ENCODE measurements at regions not wholly inside any gene's neighbourhood (a gene's known extent, or its start where the extent isn't known, plus 50 kb on each side); places are given as distances from the start of the nearest gene placed in this dataset.

GRCh38 chr5:8767111-8767510 lies 778.8 kb downstream of the SEMA5A start:
- no peak overlapping the region for H3K4me3 ChIP-seq (ENCODE audit: insufficient read depth, low read length, poor library complexity, severe bottlenecking)
- no peaks in the 10 kb centered on the region for H3K27me3 ChIP-seq (ENCODE audit: low read length)
- no peak overlapping the region for H3K27ac ChIP-seq (ENCODE audit: low read depth, low read length)
- H3K4me2 ChIP-seq (ENCODE audit: low read depth, low read length, poor library complexity, severe bottlenecking) = no peak overlapping the region
- no peak for TF ChIP-seq EZH2phosphoT487 (conservative IDR thresholded peaks at IDR 0.05; ENCODE audit: low read length)
- TF ChIP-seq, protein P1, sequence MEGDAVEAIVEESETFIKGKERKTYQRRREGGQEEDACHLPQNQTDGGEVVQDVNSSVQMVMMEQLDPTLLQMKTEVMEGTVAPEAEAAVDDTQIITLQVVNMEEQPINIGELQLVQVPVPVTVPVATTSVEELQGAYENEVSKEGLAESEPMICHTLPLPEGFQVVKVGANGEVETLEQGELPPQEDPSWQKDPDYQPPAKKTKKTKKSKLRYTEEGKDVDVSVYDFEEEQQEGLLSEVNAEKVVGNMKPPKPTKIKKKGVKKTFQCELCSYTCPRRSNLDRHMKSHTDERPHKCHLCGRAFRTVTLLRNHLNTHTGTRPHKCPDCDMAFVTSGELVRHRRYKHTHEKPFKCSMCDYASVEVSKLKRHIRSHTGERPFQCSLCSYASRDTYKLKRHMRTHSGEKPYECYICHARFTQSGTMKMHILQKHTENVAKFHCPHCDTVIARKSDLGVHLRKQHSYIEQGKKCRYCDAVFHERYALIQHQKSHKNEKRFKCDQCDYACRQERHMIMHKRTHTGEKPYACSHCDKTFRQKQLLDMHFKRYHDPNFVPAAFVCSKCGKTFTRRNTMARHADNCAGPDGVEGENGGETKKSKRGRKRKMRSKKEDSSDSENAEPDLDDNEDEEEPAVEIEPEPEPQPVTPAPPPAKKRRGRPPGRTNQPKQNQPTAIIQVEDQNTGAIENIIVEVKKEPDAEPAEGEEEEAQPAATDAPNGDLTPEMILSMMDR (IDR thresholded peaks at IDR 0.05; ENCODE audit: insufficient read depth, low read length, poor library complexity, severe bottlenecking) = no peak
- H3F3A ChIP-seq (ENCODE audit: insufficient read depth) = no peaks in the 10 kb centered on the region
- no peak overlapping the region for H3K9ac ChIP-seq (ENCODE audit: low read length)
- no peak overlapping the region for H2AFZ ChIP-seq (ENCODE audit: low read depth, low read length, severe bottlenecking)
- no peaks in the 10 kb centered on the region for H3K9me2 ChIP-seq (replicated peaks; ENCODE audit: insufficient read depth, low read length)
- H3K79me2 ChIP-seq (ENCODE audit: insufficient read depth, low read length) = no peaks in the 10 kb centered on the region
- H4K20me1 ChIP-seq (ENCODE audit: low read depth, low read length) = no peaks in the 10 kb centered on the region
- no peaks in the 10 kb centered on the region for H3K36me3 ChIP-seq (ENCODE audit: low read length)
- H3K9me3 ChIP-seq (ENCODE audit: insufficient read depth, low read length) = no peaks in the 10 kb centered on the region

DNA sequence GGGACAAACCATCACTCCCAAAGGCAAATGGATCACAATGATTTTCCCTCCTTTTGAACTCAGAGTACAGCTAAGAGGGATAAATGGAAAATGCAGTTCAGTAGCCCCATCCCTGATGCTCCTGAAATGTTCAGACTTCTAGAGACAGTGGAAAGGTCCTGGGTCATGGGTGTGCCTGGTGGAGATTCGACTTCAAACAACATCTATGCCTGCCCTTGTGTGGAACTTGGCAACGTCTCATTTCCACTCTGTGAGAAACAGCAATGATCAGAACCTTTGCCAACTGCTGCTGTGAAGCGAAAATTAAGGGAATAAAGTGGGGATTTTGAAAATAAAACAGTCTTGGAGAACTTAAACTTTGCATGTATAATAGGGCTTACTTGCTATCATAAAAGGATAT lies 778.1 kb downstream of the SEMA5A start:
- TF ChIP-seq, protein P1 (IDR thresholded peaks at IDR 0.05; ENCODE audit: insufficient read depth, low read length, poor library complexity, severe bottlenecking) = no peak
- no peak for TF ChIP-seq EZH2phosphoT487 (conservative IDR thresholded peaks at IDR 0.05; ENCODE audit: low read length)
- H4K20me1 ChIP-seq (ENCODE audit: low read depth, low read length) = no peaks in the 10 kb centered on the region
- H3K4me2 ChIP-seq (ENCODE audit: low read depth, low read length, poor library complexity, severe bottlenecking) = no peak overlapping the region
- no peak overlapping the region for H3K27ac ChIP-seq (ENCODE audit: low read depth, low read length)
- no peaks in the 10 kb centered on the region for H3K9me2 ChIP-seq (replicated peaks; ENCODE audit: insufficient read depth, low read length)
- H3K4me3 ChIP-seq (ENCODE audit: insufficient read depth, low read length, poor library complexity, severe bottlenecking) = no peak overlapping the region
- H2AFZ ChIP-seq (ENCODE audit: low read depth, low read length, severe bottlenecking) = no peak overlapping the region
- no peaks in the 10 kb centered on the region for H3K27me3 ChIP-seq (ENCODE audit: low read length)
- H3K9me3 ChIP-seq (ENCODE audit: insufficient read depth, low read length) = no peaks in the 10 kb centered on the region
- H3F3A ChIP-seq (ENCODE audit: insufficient read depth) = no peaks in the 10 kb centered on the region
- H3K36me3 ChIP-seq (ENCODE audit: low read length) = no peaks in the 10 kb centered on the region
- no peak overlapping the region for H3K9ac ChIP-seq (ENCODE audit: low read length)
- H3K79me2 ChIP-seq (ENCODE audit: insufficient read depth, low read length) = no peaks in the 10 kb centered on the region

DNA sequence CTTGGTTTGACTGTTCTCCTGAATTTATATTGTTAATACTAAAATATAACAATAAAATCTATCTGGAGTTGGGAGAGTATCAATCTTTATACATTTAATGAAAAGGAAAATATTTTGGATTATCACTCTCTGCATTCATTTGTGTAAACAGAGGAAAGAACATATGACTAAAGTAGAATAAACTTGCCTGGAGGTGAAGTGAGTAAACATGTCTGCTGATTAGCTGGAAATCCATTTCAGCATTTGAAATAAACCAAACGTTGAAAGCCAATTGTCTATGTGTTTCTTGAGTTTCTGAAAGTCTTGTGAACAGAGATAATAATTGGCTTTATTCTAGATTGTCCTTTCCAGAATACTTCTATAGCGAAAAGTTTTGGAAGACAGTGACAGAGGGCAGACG lies 776.2 kb downstream of the SEMA5A start:
- no peaks in the 10 kb centered on the region for H3K9me3 ChIP-seq (ENCODE audit: insufficient read depth, low read length)
- no peaks in the 10 kb centered on the region for H3K9me2 ChIP-seq (replicated peaks; ENCODE audit: insufficient read depth, low read length)
- no peak for TF ChIP-seq EZH2phosphoT487 (conservative IDR thresholded peaks at IDR 0.05; ENCODE audit: low read length)
- TF ChIP-seq, protein P1 (IDR thresholded peaks at IDR 0.05; ENCODE audit: insufficient read depth, low read length, poor library complexity, severe bottlenecking) = no peak

More for the DNA sequence above, 776.2 kb downstream of the SEMA5A start:
- Histone ChIP-seq H3K9ac (ENCODE audit: low read length) (no peak overlapping the region), H3K27ac (ENCODE audit: low read depth, low read length) (no peak overlapping the region), H4K20me1 (ENCODE audit: low read depth, low read length) (no peaks in the 10 kb centered on the region), H3K4me3 (ENCODE audit: insufficient read depth, low read length, poor library complexity, severe bottlenecking) (no peak overlapping the region), H3K27me3 (ENCODE audit: low read length) (no peaks in the 10 kb centered on the region), H3F3A (ENCODE audit: insufficient read depth) (no peaks in the 10 kb centered on the region), H2AFZ (ENCODE audit: low read depth, low read length, severe bottlenecking) (no peak overlapping the region), H3K79me2 (ENCODE audit: insufficient read depth, low read length) (no peaks in the 10 kb centered on the region), H3K36me3 (ENCODE audit: low read length) (no peaks in the 10 kb centered on the region), H3K4me2 (ENCODE audit: low read depth, low read length, poor library complexity, severe bottlenecking) (no peak overlapping the region)
